Breast epithelium (tissue), 3 donors: ENCODE measurements at regions not wholly inside any gene's neighbourhood (a gene's known extent, or its start where the extent isn't known, plus 50 kb on each side); places are given as distances from the start of the nearest gene placed in this dataset.

Experiments
- CTCF ChIP-seq, 3 donors: fragments of 450-650 bp; IDR thresholded peaks; one replicate each; pipeline ENCODE4 v1.5.1; 2016 to 2017; ENCODE audit warnings: antibody characterized with exemption in 3 of 3, mild to moderate bottlenecking in 3 of 3, moderate library complexity in 3 of 3
- POLR2AphosphoS5 ChIP-seq, 3 donors: sonication (generic); formaldehyde crosslinking; IDR thresholded peaks; one replicate each; pipeline ENCODE4 v1.6.1; 2017; ENCODE audit warnings: antibody characterized with exemption in 3 of 3

GRCh38 chr10:31702954-31703353 is 225.7 kb downstream of the ARHGAP12 start:
- TF ChIP-seq CTCF (IDR thresholded peaks at IDR 0.05) (no peak), POLR2AphosphoS5 (IDR thresholded peaks at IDR 0.05) (no peak)
